Kidney (tissue), 13 donors: ENCODE measurements at regions not wholly inside any gene's neighbourhood (a gene's known extent, or its start where the extent isn't known, plus 50 kb on each side); places are given as distances from the start of the nearest gene placed in this dataset.

ENCODE experiments used
- DNase-seq, 5 donors: peaks; one replicate each; pipeline ENCODE4 v3.0.0-alpha.2; 2013 to 2020
- FAIRE-seq: peaks from 2 replicates; lab custom pipeline; 2012; peaks lifted over from hg19 to GRCh38; lab: Jason Lieb, UNC
- H3K27ac ChIP-seq, 2 donors: one replicate each; pipeline ENCODE4 v1.7.0; 2013; ENCODE audit warnings: low read depth in 2 of 2, low read length in 2 of 2, inconsistent platforms in 1 of 2
- H3K27me3 ChIP-seq: one replicate; pipeline ENCODE4 v1.7.1; 2013; ENCODE audit warnings: low read length, inconsistent platforms; ENCODE audit not compliant: control insufficient read depth, insufficient read depth
- H3K36me3 ChIP-seq, 3 donors: one replicate each; pipeline versions ENCODE4 v1.7.0 to v1.7.1; 2013; ENCODE audit warnings: low read length in 3 of 3, control low read depth in 1 of 3, inconsistent platforms in 1 of 3; ENCODE audit not compliant: insufficient read depth in 3 of 3, control insufficient read depth in 2 of 3
- H3K4me1 ChIP-seq, 3 donors: one replicate each; pipeline versions ENCODE4 v1.7.0 to v1.7.1; 2013; ENCODE audit warnings: low read length in 3 of 3, inconsistent platforms in 1 of 3, low read depth in 1 of 3; ENCODE audit not compliant: control insufficient read depth in 2 of 3, insufficient read depth in 2 of 3
- H3K4me3 ChIP-seq, 3 donors: one replicate each; pipeline versions ENCODE4 v1.7.0 to v1.8.1; 2013; ENCODE audit warnings: low read length in 3 of 3, control low read depth in 1 of 3, inconsistent platforms in 1 of 3
- H3K9ac ChIP-seq, 3 donors: one replicate each; pipeline versions ENCODE4 v1.7.0 to v1.7.1; 2013; ENCODE audit warnings: low read length in 3 of 3, control low read depth in 1 of 3, inconsistent platforms in 1 of 3
- H3K9me3 ChIP-seq, 3 donors: one replicate each; pipeline versions ENCODE4 v1.7.0 to v1.7.1; 2013; ENCODE audit warnings: low read length in 3 of 3, control low read depth in 1 of 3, inconsistent platforms in 1 of 3; ENCODE audit not compliant: control insufficient read depth in 2 of 3, insufficient read depth in 1 of 3
- intact Hi-C: fragments of 100-400 bp; cut with DNase I; formaldehyde crosslinking; loops from one replicate; pipeline ENCODE4 v1.11.1; 2022
- TF ChIP-seq, protein P1 (sequence below): IDR thresholded peaks from 3 replicates; pipeline ENCODE4 v1.5.1; 2012; ENCODE audit warnings: mild to moderate bottlenecking, moderate library complexity, borderline replicate concordance; ENCODE audit not compliant: insufficient read depth; ENCODE audit errors: extremely low read depth
- donor health status: control.
- donor health status: control.
- donor health status: control.
- donor health status: control.
- donor health status: control.
- donor health status: DM: yes; HTN: yes; CAD: no.
- donor health status: Normal renal cell carcinoma (clear cell type).

DNA sequence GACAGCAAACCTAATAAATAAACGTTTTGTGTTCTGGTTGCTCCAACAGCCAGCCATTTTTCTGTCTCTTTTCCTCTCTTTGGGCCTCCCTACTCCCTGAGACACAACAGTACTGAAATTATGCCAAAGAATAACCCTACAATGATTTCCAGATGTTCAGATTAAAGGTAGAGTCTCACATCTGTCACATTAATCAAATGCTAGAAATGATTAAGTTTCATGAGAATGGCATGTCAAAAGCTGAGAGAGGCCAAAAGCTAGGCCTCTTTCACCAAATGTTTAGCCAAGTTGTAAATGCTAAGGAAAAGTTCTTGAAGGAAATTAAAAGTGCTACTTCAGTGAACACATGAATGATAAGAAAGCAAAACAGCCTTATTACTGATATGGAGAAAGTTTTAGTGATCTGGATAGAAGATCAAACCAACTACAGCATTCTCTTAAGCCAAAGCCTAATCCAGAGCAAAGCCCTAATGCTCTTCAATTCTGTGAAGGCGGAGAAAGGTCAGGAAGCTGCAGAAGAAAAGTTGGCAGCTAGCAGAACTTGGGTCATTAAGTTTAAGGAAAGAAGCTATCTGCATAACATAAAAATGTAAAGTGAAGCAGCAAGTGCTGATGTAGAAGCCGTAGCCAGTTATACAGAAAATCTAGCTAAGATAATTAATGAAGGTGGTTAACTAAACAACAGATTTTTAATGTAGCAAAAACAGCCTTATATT is 182.1 kb upstream of the NUDT6 start:
- no peak for FAIRE-seq
- TF ChIP-seq, protein P1, sequence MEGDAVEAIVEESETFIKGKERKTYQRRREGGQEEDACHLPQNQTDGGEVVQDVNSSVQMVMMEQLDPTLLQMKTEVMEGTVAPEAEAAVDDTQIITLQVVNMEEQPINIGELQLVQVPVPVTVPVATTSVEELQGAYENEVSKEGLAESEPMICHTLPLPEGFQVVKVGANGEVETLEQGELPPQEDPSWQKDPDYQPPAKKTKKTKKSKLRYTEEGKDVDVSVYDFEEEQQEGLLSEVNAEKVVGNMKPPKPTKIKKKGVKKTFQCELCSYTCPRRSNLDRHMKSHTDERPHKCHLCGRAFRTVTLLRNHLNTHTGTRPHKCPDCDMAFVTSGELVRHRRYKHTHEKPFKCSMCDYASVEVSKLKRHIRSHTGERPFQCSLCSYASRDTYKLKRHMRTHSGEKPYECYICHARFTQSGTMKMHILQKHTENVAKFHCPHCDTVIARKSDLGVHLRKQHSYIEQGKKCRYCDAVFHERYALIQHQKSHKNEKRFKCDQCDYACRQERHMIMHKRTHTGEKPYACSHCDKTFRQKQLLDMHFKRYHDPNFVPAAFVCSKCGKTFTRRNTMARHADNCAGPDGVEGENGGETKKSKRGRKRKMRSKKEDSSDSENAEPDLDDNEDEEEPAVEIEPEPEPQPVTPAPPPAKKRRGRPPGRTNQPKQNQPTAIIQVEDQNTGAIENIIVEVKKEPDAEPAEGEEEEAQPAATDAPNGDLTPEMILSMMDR, result no peak
- DNase-seq, result peak in 2 of 5 donors; percentile 54
- H3K36me3 ChIP-seq, result no peaks in the 10 kb centered on the region
- H3K27me3 ChIP-seq, result no peaks in the 10 kb centered on the region
- peaks cover 0 to 3% (median 0%) of the 10 kb centered on the region in 3 donors for H3K4me1 ChIP-seq
- intact Hi-C loops, result no loop called here
- no peak overlapping the region for H3K4me3 ChIP-seq
- no peak overlapping the region for H3K27ac ChIP-seq
- H3K9me3 ChIP-seq, result no peaks in the 10 kb centered on the region
- no peak overlapping the region for H3K9ac ChIP-seq

DNA sequence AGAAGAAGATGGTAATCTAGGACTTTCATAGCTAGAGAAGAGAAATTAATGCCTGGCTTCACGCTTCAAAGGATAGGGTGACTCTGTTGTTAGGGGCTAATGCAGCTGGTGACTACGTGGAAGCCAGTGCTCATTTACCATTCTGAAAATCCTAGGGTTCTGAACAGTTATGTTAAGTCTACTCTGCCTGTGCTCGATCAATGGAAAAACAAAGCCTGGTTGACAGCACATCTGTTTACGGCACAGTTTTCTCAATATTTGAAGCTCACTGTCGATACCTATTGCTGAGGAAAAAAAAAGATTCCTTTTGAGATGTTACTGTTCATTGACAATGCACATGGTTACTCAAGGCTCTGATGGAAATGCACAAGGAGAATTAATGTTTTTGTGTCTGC is 182.6 kb upstream of the NUDT6 start:
- intact Hi-C loops, result no loop called here
- peak in 2 of 5 donors; percentile 23 to 27 for DNase-seq
- no peak overlapping the region for H3K27ac ChIP-seq
- H3K9ac ChIP-seq, result no peak overlapping the region
- no peak for FAIRE-seq
- H3K4me1 ChIP-seq, result peaks cover 0 to 3% (median 0%) of the 10 kb centered on the region in 3 donors
- H3K36me3 ChIP-seq, result no peaks in the 10 kb centered on the region
- TF ChIP-seq, protein P1, result no peak
- no peak overlapping the region for H3K4me3 ChIP-seq
- H3K9me3 ChIP-seq, result no peaks in the 10 kb centered on the region
- no peaks in the 10 kb centered on the region for H3K27me3 ChIP-seq

- intact Hi-C loops, result no loop called here
- Histone ChIP-seq H3K27ac (no peak overlapping the region), H3K36me3 (no peaks in the 10 kb centered on the region), H3K9me3 (no peaks in the 10 kb centered on the region), H3K4me1 (peaks cover 0 to 3% (median 0%) of the 10 kb centered on the region in 3 donors), H3K27me3 (no peaks in the 10 kb centered on the region), H3K4me3 (no peak overlapping the region), H3K9ac (no peak overlapping the region)
- DNase-seq (peak in 1 of 5 donors; percentile 62), FAIRE-seq (no peak)
- TF ChIP-seq, protein P1, result no peak
Observed at GRCh38 chr4:123106747-123107146, 184.3 kb upstream of the NUDT6 start.
